HG03469 (cell line): ENCODE measurements at regions not wholly inside any gene's neighbourhood (a gene's known extent, or its start where the extent isn't known, plus 50 kb on each side); places are given as distances from the start of the nearest gene placed in this dataset.
"Not testable (repeated sequence)": the region's sequence is repeated elsewhere in the genome, so short reads cannot be mapped to it uniquely, and the experiment has no call there.

Experiments used
- ATAC-seq: cut with Tn5 transposase; IDR thresholded peaks from one replicate; pipeline ENCODE4 v1.9.1; 2021; ENCODE audit warnings: mild to moderate bottlenecking, moderate library complexity, moderate number of reproducible peaks; ENCODE audit not compliant: unreplicated experiment

- ATAC-seq: no peak
Observed at GRCh38 chr1:5734996-5735395, 257.2 kb downstream of the NPHP4 start.

GRCh38 chr1:5734414-5734813 lies 257.8 kb downstream of the NPHP4 start:
- ATAC-seq: no peak

- no peak for ATAC-seq
Observed at GRCh38 chr1:5733596-5733995, 258.6 kb downstream of the NPHP4 start.

GRCh38 chr1:5731110-5731423 lies 261.2 kb downstream of the NPHP4 start:
- no peak for ATAC-seq

- no peak for ATAC-seq
Observed at GRCh38 chr1:5730272-5731109, 261.7 kb downstream of the NPHP4 start.

- ATAC-seq: no peak
Observed at GRCh38 chr1:5729636-5730145, 262.5 kb downstream of the NPHP4 start.

GRCh38 chr1:5728663-5729355 lies 263.4 kb downstream of the NPHP4 start:
- ATAC-seq: no peak

GRCh38 chr1:5727871-5728643 lies 264.2 kb downstream of the NPHP4 start:
- no peak for ATAC-seq

GRCh38 chr1:5727191-5727590 lies 265.0 kb downstream of the NPHP4 start:
- ATAC-seq: no peak

- not testable (repeated sequence) for ATAC-seq
Observed at GRCh38 chr1:5726586-5727184, 265.5 kb downstream of the NPHP4 start.

GRCh38 chr1:5725855-5726585 lies 266.2 kb downstream of the NPHP4 start:
- ATAC-seq: no peak

GRCh38 chr1:5725406-5725805 lies 266.8 kb downstream of the NPHP4 start:
- no peak for ATAC-seq

GRCh38 chr1:5724847-5725246 lies 267.4 kb downstream of the NPHP4 start:
- ATAC-seq: no peak

GRCh38 chr1:5722635-5723164 lies 269.5 kb downstream of the NPHP4 start:
- no peak for ATAC-seq

- ATAC-seq: no peak
Observed at GRCh38 chr1:5721634-5722215, 270.5 kb downstream of the NPHP4 start.

- ATAC-seq: no peak
Observed at GRCh38 chr1:5720936-5721335, 271.3 kb downstream of the NPHP4 start.

GRCh38 chr1:5720484-5720883 lies 271.7 kb downstream of the NPHP4 start:
- ATAC-seq: no peak

GRCh38 chr1:5720045-5720444 lies 272.2 kb downstream of the NPHP4 start:
- no peak for ATAC-seq

- no peak for ATAC-seq
Observed at GRCh38 chr1:5718831-5719632, 273.2 kb downstream of the NPHP4 start.
